ENCODE measurements at regions not wholly inside any gene's neighbourhood (a gene's known extent, or its start where the extent isn't known, plus 50 kb on each side); places are given as distances from the start of the nearest gene placed in this dataset.

- no peaks in the 10 kb centered on the region for H3K9me3 Mint-ChIP-seq
- Histone ChIP-seq H3K4me3 (ENCODE audit: control insufficient read depth in 1 of 2, extremely low read depth in 1 of 2, low read length in 1 of 2) (peak overlapping the region; percentile 5 to 33), H3K36me3 (ENCODE audit: control insufficient read depth in 2 of 2, extremely low read depth in 1 of 2, insufficient read depth in 1 of 2, low read length in 1 of 2) (no peaks in the 10 kb centered on the region), H3K9me3 (no peaks in the 10 kb centered on the region), H3K27me3 (replicated peaks in 1 of 2; ENCODE audit: control insufficient read depth in 2 of 2, extremely low read depth in 1 of 2, insufficient read depth in 2 of 2, low read length in 1 of 2) (peaks cover 0 to 55% of the 10 kb centered on the region in 2 experiments), H3K27ac (ENCODE audit: low read length) (no peak overlapping the region), H3K4me1 (ENCODE audit: control insufficient read depth in 1 of 2, extremely low read depth in 1 of 2, insufficient read depth in 2 of 2, low read length in 2 of 2) (peaks cover 3 to 52% of the 10 kb centered on the region in 2 experiments)
- H3K27me3 Mint-ChIP-seq = peaks cover 16 to 30% of the 10 kb centered on the region in 2 donors
- CTCF ChIA-PET = no interaction called here
- WGBS (ENCODE audit: insufficient coverage) = 13% methylated on average over 15 of the region's 20 CpGs
- POLR2A ChIA-PET = interaction anchor here in 1 of 2 donors (0.6 kb wide), 1 partner anchor 728 kb away, joined by 3 read pairs; no protein-coding TSS in a partner anchor
- DNase-seq (peak in 3 of 35 experiments; percentile 13 to 37 (median 27)), ATAC-seq (replicated peaks in 1 of 4) (peak; percentile 43 to 52 (median 46))
- H3K4me1 Mint-ChIP-seq = peaks cover 35 to 51% (median 38%) of the 10 kb centered on the region in 3 donors
- no peaks in the 10 kb centered on the region for H3K36me3 Mint-ChIP-seq
- peak overlapping the region; percentile 64 to 81 (median 70) for H3K4me3 Mint-ChIP-seq
- H3K27ac Mint-ChIP-seq = peak overlapping the region; percentile 73
Measured at GRCh38 chr1:10939654-10940450, 72.6 kb upstream of the TARDBP start.

- 68% methylated on average over 3 of the region's 5 CpGs for WGBS (ENCODE audit: insufficient coverage)
- peak overlapping the region in 1 of 2 donors; percentile 5 for H3K4me3 ChIP-seq (ENCODE audit: control insufficient read depth in 1 of 2, extremely low read depth in 1 of 2, low read length in 1 of 2)
- peaks cover 3 to 52% of the 10 kb centered on the region in 2 experiments for H3K4me1 ChIP-seq (ENCODE audit: control insufficient read depth in 1 of 2, extremely low read depth in 1 of 2, insufficient read depth in 2 of 2, low read length in 2 of 2)
- ATAC-seq (replicated peaks in 1 of 4) (no peak), DNase-seq (no peak)
- POLR2A ChIA-PET = no interaction called here
- Mint-ChIP-seq H3K4me1 (peaks cover 35 to 51% (median 38%) of the 10 kb centered on the region in 3 donors), H3K4me3 (peak overlapping the region; percentile 64 to 81 (median 70)), H3K36me3 (no peaks in the 10 kb centered on the region), H3K9me3 (no peaks in the 10 kb centered on the region), H3K27ac (peak overlapping the region in 1 of 2 donors; percentile 73), H3K27me3 (peaks cover 17 to 33% of the 10 kb centered on the region in 2 donors)
- CTCF ChIA-PET = no interaction called here
- no peaks in the 10 kb centered on the region for H3K9me3 ChIP-seq
- H3K27ac ChIP-seq (ENCODE audit: low read length) = no peak overlapping the region
- peaks cover 0 to 61% of the 10 kb centered on the region in 2 experiments for H3K27me3 ChIP-seq (replicated peaks in 1 of 2; ENCODE audit: control insufficient read depth in 2 of 2, extremely low read depth in 1 of 2, insufficient read depth in 2 of 2, low read length in 1 of 2)
- H3K36me3 ChIP-seq (ENCODE audit: control insufficient read depth in 2 of 2, extremely low read depth in 1 of 2, insufficient read depth in 1 of 2, low read length in 1 of 2) = no peaks in the 10 kb centered on the region
Measured at GRCh38 chr1:10940451-10940804, 72.0 kb upstream of the TARDBP start.

- H3K36me3 Mint-ChIP-seq = no peaks in the 10 kb centered on the region
- Histone ChIP-seq H3K36me3 (ENCODE audit: control insufficient read depth in 2 of 2, extremely low read depth in 1 of 2, insufficient read depth in 1 of 2, low read length in 1 of 2) (no peaks in the 10 kb centered on the region), H3K4me1 (ENCODE audit: control insufficient read depth in 1 of 2, extremely low read depth in 1 of 2, insufficient read depth in 2 of 2, low read length in 2 of 2) (peaks cover 3 to 52% of the 10 kb centered on the region in 2 experiments), H3K27me3 (replicated peaks in 1 of 2; ENCODE audit: control insufficient read depth in 2 of 2, extremely low read depth in 1 of 2, insufficient read depth in 2 of 2, low read length in 1 of 2) (peaks cover 0 to 65% of the 10 kb centered on the region in 2 experiments), H3K4me3 (ENCODE audit: control insufficient read depth in 1 of 2, extremely low read depth in 1 of 2, low read length in 1 of 2) (no peak overlapping the region), H3K9me3 (no peaks in the 10 kb centered on the region), H3K27ac (ENCODE audit: low read length) (no peak overlapping the region)
- POLR2A ChIA-PET = no interaction called here
- H3K4me1 Mint-ChIP-seq = peaks cover 35 to 51% (median 38%) of the 10 kb centered on the region in 3 donors
- H3K27ac Mint-ChIP-seq = no peak overlapping the region
- H3K27me3 Mint-ChIP-seq = peaks cover 21 to 37% of the 10 kb centered on the region in 2 donors
- no peaks in the 10 kb centered on the region for H3K9me3 Mint-ChIP-seq
- ATAC-seq (replicated peaks in 1 of 4) (no peak), DNase-seq (no peak)
- 90% methylated on average over 2 of the region's 7 CpGs for WGBS (ENCODE audit: insufficient coverage)
- H3K4me3 Mint-ChIP-seq = peak overlapping the region in 2 of 3 donors; percentile 70 to 81
- CTCF ChIA-PET = no interaction called here
Measured at GRCh38 chr1:10940838-10941237, 71.6 kb upstream of the TARDBP start.

- H3K9me3 ChIP-seq = no peaks in the 10 kb centered on the region
- H3K4me1 ChIP-seq (ENCODE audit: control insufficient read depth in 1 of 2, extremely low read depth in 1 of 2, insufficient read depth in 2 of 2, low read length in 2 of 2) = peaks cover 3 to 51% of the 10 kb centered on the region in 2 experiments
- ATAC-seq (replicated peaks in 1 of 4) (peak in 3 of 4 experiments; percentile 49 to 60 (median 60)), DNase-seq (peak in 31 of 35 experiments; percentile 24 to 78 (median 55))
- Mint-ChIP-seq H3K9me3 (no peaks in the 10 kb centered on the region), H3K36me3 (no peaks in the 10 kb centered on the region), H3K27me3 (peaks cover 21 to 37% of the 10 kb centered on the region in 2 donors), H3K4me3 (no peak overlapping the region), H3K27ac (no peak overlapping the region), H3K4me1 (peaks cover 35 to 50% (median 38%) of the 10 kb centered on the region in 3 donors)
- 2% methylated on average over 15 of the region's 21 CpGs for WGBS (ENCODE audit: insufficient coverage)
- H3K27ac ChIP-seq (ENCODE audit: low read length) = no peak overlapping the region
- ChIA-PET CTCF (interaction anchor here (0.9 to 1.3 kb wide), 4 partner anchors 24 to 448 kb away, joined by 3 to 7 read pairs (median 4); no protein-coding TSS in a partner anchor), POLR2A (no interaction called here)
- H3K27me3 ChIP-seq (replicated peaks in 1 of 2; ENCODE audit: control insufficient read depth in 2 of 2, extremely low read depth in 1 of 2, insufficient read depth in 2 of 2, low read length in 1 of 2) = peaks cover 0 to 76% of the 10 kb centered on the region in 2 experiments
- H3K4me3 ChIP-seq (ENCODE audit: control insufficient read depth in 1 of 2, extremely low read depth in 1 of 2, low read length in 1 of 2) = no peak overlapping the region
- no peaks in the 10 kb centered on the region for H3K36me3 ChIP-seq (ENCODE audit: control insufficient read depth in 2 of 2, extremely low read depth in 1 of 2, insufficient read depth in 1 of 2, low read length in 1 of 2)
Measured at GRCh38 chr1:10941891-10942541, 70.4 kb upstream of the TARDBP start.

- no peak for ATAC-seq (replicated peaks in 1 of 4)
- Mint-ChIP-seq H3K9me3 (no peaks in the 10 kb centered on the region), H3K27me3 (peaks cover 21 to 37% of the 10 kb centered on the region in 2 donors)
Measured at GRCh38 chr1:10942542-10942912, 69.9 kb upstream of the TARDBP start.

GRCh38 chr1:10943041-10943440 lies 69.4 kb upstream of the TARDBP start:
- Histone ChIP-seq H3K9me3 (no peaks in the 10 kb centered on the region), H3K27ac (ENCODE audit: low read length) (no peak overlapping the region), H3K36me3 (ENCODE audit: control insufficient read depth in 2 of 2, extremely low read depth in 1 of 2, insufficient read depth in 1 of 2, low read length in 1 of 2) (no peaks in the 10 kb centered on the region), H3K27me3 (replicated peaks in 1 of 2; ENCODE audit: control insufficient read depth in 2 of 2, extremely low read depth in 1 of 2, insufficient read depth in 2 of 2, low read length in 1 of 2) (peaks cover 0 to 77% of the 10 kb centered on the region in 2 experiments), H3K4me3 (ENCODE audit: control insufficient read depth in 1 of 2, extremely low read depth in 1 of 2, low read length in 1 of 2) (no peak overlapping the region), H3K4me1 (ENCODE audit: control insufficient read depth in 1 of 2, extremely low read depth in 1 of 2, insufficient read depth in 2 of 2, low read length in 2 of 2) (peaks cover 3 to 43% of the 10 kb centered on the region in 2 experiments)
- Mint-ChIP-seq H3K9me3 (no peaks in the 10 kb centered on the region), H3K27me3 (peaks cover 21 to 37% of the 10 kb centered on the region in 2 donors), H3K4me3 (no peak overlapping the region), H3K27ac (no peak overlapping the region), H3K4me1 (peaks cover 29 to 43% (median 38%) of the 10 kb centered on the region in 3 donors), H3K36me3 (no peaks in the 10 kb centered on the region)
- ChIA-PET POLR2A (no interaction called here), CTCF (no interaction called here)
- DNase-seq = no peak
- ATAC-seq (replicated peaks in 1 of 4) = no peak
- WGBS (ENCODE audit: insufficient coverage) = 76% methylated on average over 5 of the region's 7 CpGs

More at GRCh38 chr1:10942542-10942912, 69.9 kb upstream of the TARDBP start:
- 70% methylated on average over 5 of the region's 6 CpGs for WGBS (ENCODE audit: insufficient coverage)
- peaks cover 3 to 46% of the 10 kb centered on the region in 2 experiments for H3K4me1 ChIP-seq (ENCODE audit: control insufficient read depth in 1 of 2, extremely low read depth in 1 of 2, insufficient read depth in 2 of 2, low read length in 2 of 2)
- no peak overlapping the region for H3K27ac ChIP-seq (ENCODE audit: low read length)
- DNase-seq = no peak
- H3K27ac Mint-ChIP-seq = no peak overlapping the region
- peaks cover 0 to 77% of the 10 kb centered on the region in 2 experiments for H3K27me3 ChIP-seq (replicated peaks in 1 of 2; ENCODE audit: control insufficient read depth in 2 of 2, extremely low read depth in 1 of 2, insufficient read depth in 2 of 2, low read length in 1 of 2)
- H3K36me3 Mint-ChIP-seq = no peaks in the 10 kb centered on the region
- POLR2A ChIA-PET = no interaction called here
- H3K4me3 ChIP-seq (ENCODE audit: control insufficient read depth in 1 of 2, extremely low read depth in 1 of 2, low read length in 1 of 2) = no peak overlapping the region
- no peaks in the 10 kb centered on the region for H3K36me3 ChIP-seq (ENCODE audit: control insufficient read depth in 2 of 2, extremely low read depth in 1 of 2, insufficient read depth in 1 of 2, low read length in 1 of 2)
- no peak overlapping the region for H3K4me3 Mint-ChIP-seq
- no peaks in the 10 kb centered on the region for H3K9me3 ChIP-seq
- peaks cover 32 to 47% (median 38%) of the 10 kb centered on the region in 3 donors for H3K4me1 Mint-ChIP-seq
- CTCF ChIA-PET = interaction anchor here in 1 of 2 donors (0.9 to 1.3 kb wide), 3 partner anchors 24 to 448 kb away, joined by 3 to 7 read pairs (median 4); no protein-coding TSS in a partner anchor
